Right ventricle myocardium superior (tissue), 1 donor: ENCODE measurements at regions not wholly inside any gene's neighbourhood (a gene's known extent, or its start where the extent isn't known, plus 50 kb on each side); places are given as distances from the start of the nearest gene placed in this dataset.
"Not testable (repeated sequence)": the region's sequence is repeated elsewhere in the genome, so short reads cannot be mapped to it uniquely, and the experiment has no call there.

ENCODE experiments used
- ATAC-seq: fragments of 200-7000 bp; cut with Tn5 transposase; one replicate; pipeline ENCODE4 v1.9.1; 2020; ENCODE audit warnings: mild to moderate bottlenecking; ENCODE audit not compliant: poor library complexity
- DNase-seq: peaks from one replicate; pipeline ENCODE4 v3.0.0-alpha.2; 2020
- intact Hi-C: fragments of 100-400 bp; cut with DNase I; formaldehyde crosslinking; loops from one replicate; pipeline ENCODE4 v1.11.2; 2022
- donor health status: DM: no; HTN: yes; CAD: no; lungs with severe emphysema.

DNA sequence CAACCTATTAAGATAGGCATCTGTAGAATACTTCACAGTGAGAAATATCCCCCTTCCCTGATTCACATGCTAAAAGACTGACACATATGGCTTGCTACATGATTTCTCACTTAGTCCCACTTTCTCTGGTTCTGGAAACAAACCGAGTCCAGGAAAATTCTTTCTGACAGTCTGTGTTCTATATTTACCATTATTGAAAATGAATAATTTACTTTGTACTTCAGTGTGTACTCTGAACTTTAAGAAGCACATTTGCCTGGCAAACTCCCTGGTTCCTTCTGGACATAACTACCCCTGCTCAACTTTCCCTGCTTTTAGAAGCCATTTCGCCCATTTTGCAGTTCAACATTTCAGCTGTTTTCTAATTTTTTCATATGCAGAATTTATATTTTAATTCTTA is 53.6 kb downstream of the APCS start:
- intact Hi-C loops: no loop called here
- ATAC-seq (no peak), DNase-seq (no peak)

DNA sequence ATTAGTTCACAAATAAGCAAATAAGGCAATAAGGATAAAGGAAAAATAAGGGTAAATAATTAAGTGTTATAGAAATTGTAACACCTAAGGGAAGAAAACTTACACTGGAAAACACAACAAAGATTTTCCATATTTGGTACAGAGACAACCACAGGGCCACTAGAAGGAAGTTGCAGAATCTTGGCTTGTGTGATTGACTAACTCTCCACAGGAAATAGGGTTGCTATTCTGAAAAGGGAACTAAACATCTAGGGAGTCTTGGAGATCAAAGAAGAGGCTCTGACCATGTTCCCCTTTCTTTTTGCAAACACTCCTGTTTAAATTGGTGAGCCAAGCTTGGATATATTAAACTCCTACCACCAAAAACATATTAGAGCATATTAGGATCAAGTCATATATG is 59.1 kb downstream of the APCS start:
- intact Hi-C loops: no loop called here
- no peak for DNase-seq
- peak; percentile 52 for ATAC-seq

DNA sequence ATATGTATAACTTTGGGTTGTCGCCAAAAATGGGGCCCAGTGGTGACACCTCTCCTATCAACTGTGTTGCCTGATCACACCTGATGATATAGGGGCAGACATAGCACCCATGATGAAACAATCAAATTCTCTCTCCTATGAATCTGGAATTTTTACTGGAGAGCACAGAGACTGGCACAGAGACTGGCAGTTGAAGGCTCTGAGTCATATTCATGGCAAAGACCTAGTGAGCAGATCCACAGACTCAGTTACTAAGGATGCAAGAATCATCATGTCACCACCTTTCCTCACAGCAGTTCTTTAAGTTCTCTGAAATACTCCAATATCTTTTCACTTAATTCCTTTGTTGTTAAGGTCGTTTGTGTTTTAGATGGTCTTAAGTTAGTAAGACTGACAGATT is 60.0 kb downstream of the APCS start:
- DNase-seq (no peak), ATAC-seq (no peak)
- intact Hi-C loops: no loop called here

DNA sequence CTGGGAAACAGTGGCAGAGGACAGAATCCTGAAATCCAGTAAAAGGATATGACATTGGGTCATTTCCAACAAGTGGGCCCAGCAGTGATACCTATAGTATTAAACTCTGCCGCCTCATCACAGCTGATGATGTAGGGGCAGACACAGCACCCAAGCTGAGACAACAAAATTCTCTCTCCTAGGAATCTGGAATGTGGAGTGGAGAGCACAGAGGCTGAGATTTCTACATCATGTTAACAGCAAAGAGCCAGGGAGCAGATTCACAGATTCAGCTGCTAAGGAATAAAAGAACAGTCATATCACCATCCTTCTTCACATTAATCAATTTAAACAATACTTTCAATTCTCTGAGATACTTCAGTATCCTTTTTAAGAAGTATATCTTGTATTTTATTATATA is 61.9 kb downstream of the CRP start:
- ATAC-seq (no peak), DNase-seq (no peak)
- intact Hi-C loops: no loop called here

DNA sequence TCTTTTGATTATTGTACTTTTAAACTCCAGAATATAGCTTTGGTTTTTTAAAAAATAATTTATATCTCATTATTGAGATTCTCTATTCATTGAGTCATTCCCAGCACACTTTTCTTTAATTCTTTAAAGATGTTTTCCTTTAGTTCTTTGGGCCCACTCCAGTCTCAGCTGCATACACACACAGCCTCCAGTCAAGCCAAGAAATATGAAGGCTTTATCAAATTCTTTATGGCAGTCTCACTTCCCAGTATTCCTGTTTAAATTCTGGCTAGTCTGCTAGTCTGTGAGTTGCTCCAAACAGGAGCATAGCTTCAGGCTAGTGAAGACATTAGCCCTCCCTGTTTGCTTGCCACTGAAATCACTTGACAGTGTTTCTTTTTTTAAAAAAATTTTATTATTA is 61.2 kb downstream of the CRP start:
- DNase-seq: no peak
- intact Hi-C loops: no loop called here
- no peak for ATAC-seq

DNA sequence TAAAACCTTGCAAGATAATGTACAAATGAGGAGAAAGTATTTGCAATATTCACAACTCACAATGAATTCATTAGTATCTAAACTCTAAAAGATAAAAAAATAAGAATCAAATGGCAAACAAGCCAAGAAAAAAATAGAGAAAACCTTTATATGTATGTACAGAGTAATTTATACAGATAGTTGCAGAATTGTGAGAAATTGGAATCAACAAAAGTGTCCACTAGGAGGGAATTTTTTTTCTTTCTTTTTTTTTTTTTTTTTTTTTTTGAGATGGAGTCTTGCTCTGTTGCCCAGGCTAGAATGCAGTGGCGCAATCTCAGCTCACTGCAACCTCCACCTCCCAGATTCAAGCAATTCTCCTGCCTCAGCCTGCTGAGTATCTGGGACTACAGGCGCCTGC is 56.9 kb downstream of the CRP start:
- ATAC-seq, intact Hi-C loops, DNase-seq: not testable (repeated sequence)
